B cell (primary cell): ENCODE measurements at regions not wholly inside any gene's neighbourhood (a gene's known extent, or its start where the extent isn't known, plus 50 kb on each side); places are given as distances from the start of the nearest gene placed in this dataset.

Experiments used
- EZH2 ChIP-seq: IDR thresholded peaks from 2 replicates; pipeline ENCODE4 v1.6.1; 2012; ENCODE audit warnings: borderline replicate concordance, low read depth, mild to moderate bottlenecking, moderate library complexity, low read length; ENCODE audit not compliant: insufficient read depth, poor library complexity, severe bottlenecking
- TF ChIP-seq, protein P1 (sequence below): fragments of 200-600 bp; IDR thresholded peaks from one replicate; pipeline ENCODE4 v1.8.0; 2022; ENCODE audit warnings: antibody characterized with exemption, mild to moderate bottlenecking

DNA sequence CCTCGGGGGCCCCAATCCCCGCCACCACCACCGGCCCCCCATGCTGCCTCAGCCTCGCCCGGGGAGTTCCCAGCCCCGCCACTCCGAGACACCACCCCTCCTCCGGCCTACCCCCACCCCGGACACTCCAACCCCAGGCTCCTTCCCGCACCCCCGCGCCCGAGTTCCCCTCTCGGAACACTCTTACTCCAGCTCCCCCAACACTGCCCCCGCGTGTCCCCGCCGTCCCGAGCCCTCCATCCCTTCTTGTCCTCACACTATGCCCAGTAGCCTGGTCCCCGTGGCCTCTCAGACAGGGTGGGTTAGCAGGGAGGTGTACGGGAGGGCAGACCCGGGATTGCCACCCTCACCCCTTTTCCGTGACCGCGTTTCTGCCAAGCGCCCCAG is 276.1 kb downstream of the BCOR start:
- TF ChIP-seq, protein P1, sequence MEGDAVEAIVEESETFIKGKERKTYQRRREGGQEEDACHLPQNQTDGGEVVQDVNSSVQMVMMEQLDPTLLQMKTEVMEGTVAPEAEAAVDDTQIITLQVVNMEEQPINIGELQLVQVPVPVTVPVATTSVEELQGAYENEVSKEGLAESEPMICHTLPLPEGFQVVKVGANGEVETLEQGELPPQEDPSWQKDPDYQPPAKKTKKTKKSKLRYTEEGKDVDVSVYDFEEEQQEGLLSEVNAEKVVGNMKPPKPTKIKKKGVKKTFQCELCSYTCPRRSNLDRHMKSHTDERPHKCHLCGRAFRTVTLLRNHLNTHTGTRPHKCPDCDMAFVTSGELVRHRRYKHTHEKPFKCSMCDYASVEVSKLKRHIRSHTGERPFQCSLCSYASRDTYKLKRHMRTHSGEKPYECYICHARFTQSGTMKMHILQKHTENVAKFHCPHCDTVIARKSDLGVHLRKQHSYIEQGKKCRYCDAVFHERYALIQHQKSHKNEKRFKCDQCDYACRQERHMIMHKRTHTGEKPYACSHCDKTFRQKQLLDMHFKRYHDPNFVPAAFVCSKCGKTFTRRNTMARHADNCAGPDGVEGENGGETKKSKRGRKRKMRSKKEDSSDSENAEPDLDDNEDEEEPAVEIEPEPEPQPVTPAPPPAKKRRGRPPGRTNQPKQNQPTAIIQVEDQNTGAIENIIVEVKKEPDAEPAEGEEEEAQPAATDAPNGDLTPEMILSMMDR, result no peak
- no peak for TF ChIP-seq EZH2
